ENCODE measurements at regions not wholly inside any gene's neighbourhood (a gene's known extent, or its start where the extent isn't known, plus 50 kb on each side); places are given as distances from the start of the nearest gene placed in this dataset.
A peak's percentile ranks its signal among the peaks of the same experiment; 100 is the strongest.

DNA sequence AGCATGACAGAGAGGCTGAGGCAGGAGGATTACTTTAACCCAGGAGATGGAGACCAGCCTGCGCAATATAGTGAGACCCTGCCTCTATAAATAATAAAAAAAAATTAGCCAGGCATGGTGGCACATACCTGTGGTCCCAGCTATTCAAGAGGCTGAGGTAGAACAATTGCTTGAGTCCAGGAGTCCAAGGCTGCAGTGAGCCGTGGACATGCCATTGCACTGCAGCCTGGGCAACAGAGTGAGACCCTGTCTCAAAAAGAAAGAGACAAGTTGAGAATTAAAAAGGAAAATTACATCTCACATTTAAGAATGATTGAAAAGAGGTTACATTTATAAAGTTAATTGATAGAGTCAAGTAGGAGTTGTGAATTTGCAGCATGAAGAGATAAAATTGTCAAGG lies 91.4 kb upstream of the TMPO start:
- DNase-seq (ENCODE audit: low spot score) = no peak

DNA sequence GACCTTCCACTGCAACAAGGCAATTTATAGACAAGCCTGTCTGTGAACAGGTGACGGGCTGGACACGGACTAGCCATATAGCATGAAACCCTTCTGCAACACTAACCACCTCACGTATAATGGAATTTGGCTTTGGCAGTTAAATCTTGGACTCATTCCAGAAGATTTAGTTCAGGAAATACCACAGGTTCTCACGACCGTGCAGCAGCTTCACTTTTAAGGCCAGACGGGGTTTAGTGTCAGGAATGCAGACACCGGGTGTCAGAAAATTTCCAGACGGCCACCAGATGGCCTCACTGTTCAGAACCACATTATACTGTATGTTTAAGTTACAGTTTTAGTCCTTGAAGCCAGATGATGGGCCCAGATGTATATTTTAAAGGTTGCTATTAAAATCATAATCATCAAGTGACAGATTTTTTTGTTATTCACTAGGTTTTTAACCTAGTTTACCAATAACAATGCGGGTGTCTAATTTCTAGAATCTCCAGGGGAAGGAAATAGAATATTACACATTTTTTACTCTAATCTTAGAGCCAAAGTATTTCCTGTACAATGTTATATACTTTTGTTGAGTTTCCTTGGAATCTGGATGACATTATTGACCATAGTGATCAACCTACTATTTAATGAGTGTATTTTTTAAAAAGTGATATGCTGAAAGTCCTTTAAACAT lies 90.5 kb upstream of the TMPO start:
- DNase-seq (ENCODE audit: low spot score) = peak; percentile 93

DNA sequence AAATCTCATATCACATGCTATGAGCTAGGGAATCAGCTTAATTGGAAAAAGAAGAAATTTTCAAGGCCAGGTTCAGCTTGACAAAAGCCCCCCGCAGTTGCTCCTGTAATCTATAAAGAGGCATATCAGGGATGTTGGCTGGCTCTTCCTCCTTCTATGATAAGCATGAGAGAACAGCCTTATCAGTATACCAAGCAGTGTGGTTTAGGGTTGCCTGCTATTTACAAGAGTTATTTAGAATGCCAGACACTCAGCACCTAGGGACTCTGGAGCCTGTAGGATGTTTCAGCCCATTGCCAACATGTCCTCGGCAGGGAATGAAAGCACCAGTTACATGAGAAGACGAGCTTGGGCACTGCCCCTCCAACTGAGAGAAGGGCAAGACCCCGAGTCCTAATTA lies 89.5 kb upstream of the TMPO start:
- DNase-seq (ENCODE audit: low spot score) = no peak

DNA sequence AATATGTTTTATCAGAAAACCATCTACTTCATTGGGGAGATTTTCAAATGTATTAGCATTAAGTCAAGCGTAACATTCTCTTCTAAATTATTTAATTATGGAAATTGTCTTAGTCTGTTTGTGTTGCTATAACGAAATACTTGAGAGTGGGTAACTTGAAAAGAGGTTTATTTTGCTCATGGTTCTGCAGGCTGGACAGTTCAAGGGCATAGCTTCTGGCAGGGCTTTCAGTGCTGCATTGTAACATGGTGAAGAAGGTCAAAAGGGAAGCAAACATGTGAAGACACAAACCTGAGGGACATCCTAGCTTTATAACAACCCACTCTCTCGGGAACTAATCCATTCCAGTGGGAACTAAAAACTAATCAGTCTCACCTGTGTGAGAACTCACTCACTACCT lies 84.3 kb upstream of the TMPO start:
- DNase-seq (ENCODE audit: low spot score) = no peak

DNA sequence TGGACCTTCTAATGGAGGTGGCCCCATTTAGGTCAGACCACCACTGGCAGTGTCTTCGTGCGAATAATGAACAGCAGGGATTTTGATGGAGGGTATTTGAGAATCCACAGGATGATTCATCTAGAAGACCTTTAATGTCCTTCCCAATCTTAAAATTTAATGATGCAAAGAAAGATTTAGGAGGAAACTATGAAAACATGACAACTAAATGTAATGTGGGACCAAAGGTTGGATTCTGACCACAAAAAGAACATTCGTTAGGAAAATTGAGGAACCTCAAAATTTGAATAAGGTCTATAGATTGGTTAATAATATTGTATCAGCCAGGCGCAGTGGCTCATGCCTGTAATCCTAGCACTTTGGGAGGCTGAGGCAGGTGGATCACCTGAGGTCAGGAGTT lies 78.2 kb upstream of the TMPO start:
- no peak for DNase-seq (ENCODE audit: low spot score)

DNA sequence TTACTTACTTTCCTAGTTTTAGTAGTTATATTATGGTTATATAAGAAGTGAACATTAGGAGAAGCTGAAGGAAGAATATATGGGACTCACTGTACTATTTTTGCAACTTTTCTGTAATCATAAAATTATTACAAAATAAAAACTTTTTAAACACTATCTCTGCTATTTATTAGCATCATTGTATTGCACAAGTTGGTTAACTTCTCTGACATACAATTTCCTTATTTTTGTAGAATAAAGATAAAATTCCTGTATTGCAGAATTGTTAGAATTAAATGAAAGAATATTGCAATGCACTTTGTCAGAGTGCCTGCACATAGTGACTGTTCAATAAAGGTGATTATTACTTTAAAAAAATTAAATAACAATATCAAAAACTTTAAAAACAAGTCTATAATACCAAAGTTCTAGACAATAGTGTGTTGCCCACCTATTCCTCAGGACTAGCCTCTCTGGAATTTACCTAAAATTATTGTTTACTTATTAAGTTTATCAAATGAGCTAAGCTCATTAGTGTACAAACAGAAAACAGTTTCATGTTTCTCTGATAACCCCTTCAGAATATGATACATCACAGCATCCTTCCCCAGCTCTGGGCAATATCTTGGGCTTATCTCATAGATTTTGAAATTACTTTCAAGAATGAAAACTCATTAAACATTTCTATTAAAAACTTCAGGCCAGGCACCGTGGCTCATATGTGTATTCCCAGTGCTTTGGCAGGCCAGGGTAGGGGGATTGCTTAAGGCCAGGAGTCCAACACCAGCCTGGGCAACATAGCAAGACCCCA lies 77.4 kb upstream of the TMPO start:
- peak; percentile 27 for DNase-seq (ENCODE audit: low spot score)

DNA sequence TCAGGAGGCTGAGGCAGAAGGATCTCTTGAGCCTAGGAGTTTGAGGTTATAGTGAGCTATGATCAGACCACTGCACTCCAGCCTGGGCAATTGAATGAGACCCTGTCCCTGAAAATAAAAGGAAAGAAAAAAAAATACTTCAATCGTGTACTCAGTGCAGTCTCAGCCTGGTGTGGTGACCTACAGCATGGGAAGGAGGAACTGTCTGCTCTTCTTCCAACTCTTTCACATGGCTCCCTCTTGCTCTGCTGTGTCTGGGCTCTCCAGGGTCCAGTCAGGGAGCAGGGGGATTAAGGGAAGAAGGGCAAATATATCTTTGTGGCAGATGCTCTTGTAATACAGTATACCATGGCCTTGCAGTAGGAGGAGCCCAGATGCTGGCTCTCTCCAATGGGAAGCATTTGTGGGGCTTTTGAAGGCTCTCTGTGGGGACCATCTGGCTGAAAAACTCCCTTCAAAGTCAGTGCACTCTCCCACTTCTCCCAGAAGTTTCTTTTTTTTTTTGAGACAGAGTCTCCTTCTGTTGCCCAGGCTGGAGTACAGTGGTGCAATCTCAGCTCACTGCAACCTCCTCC lies 76.6 kb upstream of the TMPO start:
- peak; percentile 22 for DNase-seq (ENCODE audit: low spot score)

DNA sequence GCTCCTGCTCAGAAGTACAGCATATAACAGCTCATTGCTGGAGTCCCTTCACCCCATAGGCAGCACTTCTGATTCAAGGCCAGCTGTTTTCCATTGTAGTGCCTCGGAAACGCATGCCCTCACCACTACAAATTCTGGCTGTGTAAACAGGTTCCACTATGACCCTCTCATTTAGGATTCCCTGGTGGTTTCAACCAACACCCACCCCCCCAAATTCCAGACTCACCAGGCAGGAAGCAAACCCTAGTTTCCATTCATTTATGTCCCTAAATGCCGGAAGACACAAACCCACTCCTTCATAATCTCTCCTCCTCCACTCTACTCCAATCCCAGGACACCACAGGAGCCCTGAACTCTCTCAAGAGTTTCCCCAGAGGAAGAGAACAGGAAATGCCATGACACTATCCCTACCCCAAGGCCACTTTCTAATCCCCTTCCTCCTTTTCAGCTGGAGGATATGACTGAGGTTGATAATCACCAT lies 75.9 kb upstream of the TMPO start:
- peak; percentile 48 for DNase-seq (ENCODE audit: low spot score)

DNA sequence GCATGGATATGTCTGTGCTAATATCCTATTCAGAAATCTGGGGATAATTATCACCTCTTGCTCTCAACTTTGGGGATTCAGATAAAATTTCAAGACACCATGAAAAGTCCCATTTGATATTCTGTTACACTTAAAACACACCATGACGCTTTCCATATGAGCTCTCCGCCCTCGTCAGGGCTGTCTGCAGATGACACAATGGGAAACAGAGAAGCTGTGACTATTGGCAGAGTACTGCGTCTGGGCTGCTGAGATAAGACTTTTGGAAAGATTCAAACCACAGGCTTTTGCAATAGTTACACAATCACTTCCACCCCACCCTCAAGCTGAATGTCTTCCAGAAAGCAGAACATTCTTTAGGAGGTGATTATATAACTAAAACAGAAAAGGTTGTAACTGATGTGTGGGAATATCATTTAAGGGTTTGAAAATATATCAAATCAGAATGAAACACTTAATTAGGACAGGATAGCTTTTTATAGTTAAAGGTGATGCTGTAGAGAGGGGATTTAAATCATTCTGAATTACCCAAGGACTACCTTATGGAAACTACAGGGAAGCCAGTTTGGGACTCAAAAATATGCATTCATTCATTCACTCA lies 75.3 kb upstream of the TMPO start:
- peak; percentile 98 for DNase-seq (ENCODE audit: low spot score)

DNA sequence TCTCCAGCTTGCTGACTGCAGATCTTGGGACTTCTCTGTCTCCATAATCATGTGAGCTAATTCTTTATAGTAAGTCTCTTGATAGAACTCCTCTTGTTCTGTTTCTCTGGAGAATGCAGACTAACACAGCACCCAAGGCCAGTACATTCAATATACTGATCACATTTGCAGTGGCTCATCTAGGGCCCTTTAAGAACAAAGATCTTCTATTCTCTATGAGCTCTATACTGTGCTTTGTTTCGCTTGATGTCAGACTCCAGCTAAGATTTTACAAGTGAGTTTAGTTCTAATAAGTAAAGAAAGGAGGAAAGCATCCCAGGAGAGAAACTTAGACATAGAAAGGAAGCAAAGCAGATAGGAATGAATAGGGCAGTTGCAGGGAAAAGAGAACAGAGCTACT lies 69.3 kb upstream of the TMPO start:
- DNase-seq (ENCODE audit: low spot score) = no peak

DNA sequence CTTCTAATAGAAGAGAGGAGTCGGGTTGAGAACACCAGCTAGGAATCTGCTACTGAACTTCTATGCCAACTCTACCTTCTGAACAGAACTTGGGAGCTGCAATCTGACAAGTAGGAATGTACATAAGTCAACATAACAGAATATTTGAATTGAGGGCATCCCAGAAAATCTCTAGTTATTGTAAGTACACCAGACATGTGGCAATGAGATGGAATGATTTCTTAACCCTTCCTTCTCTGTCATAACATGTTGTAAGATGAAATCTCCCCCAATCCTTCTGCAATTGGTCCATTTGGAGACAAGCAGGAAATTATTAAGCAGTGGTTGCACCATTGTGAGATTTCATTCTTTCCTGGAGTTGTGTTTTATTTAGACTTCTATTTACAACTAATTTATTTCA lies 68.7 kb upstream of the TMPO start:
- no peak for DNase-seq (ENCODE audit: low spot score)

DNA sequence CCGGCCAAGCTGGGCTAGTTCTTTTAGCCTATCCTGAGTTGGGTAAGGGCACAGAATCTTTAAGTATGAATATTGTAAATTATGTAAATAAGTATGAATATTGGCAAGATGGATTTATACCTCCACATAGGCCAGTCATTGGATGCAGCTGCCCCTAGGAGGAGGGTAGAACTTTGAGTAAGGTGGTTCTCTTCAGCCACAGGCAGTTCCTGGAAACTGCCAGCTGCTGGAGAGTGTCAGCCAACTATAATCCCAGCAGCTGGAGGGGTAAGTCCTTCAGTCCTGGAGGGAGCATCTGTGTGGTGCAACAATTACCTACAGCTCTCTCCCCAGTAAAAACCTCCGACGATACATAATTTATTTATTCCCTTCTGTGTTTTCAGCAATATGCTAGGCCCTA lies 65.8 kb upstream of the TMPO start:
- no peak for DNase-seq (ENCODE audit: low spot score)

DNA sequence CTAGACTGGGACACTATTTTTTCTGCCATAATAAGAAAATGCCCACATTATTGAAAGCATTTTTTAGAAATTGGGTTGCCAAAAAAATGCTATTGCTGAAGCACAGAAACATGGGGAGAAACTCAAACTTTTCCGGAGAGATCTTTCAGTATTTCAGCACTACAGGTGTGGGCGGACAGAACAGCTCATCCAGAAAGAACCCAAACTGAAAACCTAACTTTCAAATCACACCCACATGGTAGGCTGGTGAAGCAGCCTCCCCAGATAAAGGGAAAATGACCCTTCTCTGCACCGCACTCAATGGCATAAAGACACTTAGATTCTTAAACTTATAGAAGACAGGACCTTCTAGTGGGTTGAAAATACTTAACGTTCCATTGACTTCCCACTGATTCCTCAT lies 62.3 kb upstream of the TMPO start:
- no peak for DNase-seq (ENCODE audit: low spot score)

DNA sequence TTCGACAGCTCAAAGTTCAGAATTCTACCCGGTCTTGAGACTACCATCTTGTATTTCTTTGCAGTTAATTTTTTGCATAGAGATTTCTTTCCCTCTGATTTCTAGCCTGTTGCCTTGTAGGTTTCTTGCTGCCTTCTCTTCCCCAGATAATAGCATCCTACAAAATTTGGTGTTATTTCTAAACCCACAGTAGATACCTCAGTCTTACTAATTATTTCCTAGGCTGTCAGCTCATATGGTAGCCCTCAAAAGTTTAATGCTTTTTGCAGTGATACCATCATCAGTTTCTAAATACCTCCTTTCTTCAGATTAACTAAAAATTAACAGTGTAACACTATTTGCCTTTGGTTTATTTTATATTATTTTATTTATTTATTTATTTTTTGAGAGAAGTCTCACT lies 61.9 kb upstream of the TMPO start:
- no peak for DNase-seq (ENCODE audit: low spot score)

DNA sequence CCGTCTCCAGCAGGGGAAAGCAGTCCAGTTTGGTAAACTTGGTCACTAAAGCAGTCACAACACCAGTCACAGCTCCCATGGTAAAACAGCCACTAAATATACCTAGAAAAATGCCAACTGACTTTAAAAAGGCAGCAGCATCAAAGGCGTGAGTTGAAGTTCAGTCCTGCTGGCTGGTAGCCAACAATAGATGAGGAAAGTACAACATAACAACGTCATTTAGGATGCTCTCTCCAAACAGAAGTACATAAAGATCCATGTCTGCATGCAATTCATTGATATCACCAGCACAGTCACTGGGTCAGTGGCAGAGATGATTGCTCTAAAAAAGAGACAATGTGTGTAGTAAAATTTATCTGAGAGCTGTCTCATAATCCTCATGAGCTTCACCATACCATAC lies 59.3 kb upstream of the TMPO start:
- DNase-seq (ENCODE audit: low spot score) = no peak

DNA sequence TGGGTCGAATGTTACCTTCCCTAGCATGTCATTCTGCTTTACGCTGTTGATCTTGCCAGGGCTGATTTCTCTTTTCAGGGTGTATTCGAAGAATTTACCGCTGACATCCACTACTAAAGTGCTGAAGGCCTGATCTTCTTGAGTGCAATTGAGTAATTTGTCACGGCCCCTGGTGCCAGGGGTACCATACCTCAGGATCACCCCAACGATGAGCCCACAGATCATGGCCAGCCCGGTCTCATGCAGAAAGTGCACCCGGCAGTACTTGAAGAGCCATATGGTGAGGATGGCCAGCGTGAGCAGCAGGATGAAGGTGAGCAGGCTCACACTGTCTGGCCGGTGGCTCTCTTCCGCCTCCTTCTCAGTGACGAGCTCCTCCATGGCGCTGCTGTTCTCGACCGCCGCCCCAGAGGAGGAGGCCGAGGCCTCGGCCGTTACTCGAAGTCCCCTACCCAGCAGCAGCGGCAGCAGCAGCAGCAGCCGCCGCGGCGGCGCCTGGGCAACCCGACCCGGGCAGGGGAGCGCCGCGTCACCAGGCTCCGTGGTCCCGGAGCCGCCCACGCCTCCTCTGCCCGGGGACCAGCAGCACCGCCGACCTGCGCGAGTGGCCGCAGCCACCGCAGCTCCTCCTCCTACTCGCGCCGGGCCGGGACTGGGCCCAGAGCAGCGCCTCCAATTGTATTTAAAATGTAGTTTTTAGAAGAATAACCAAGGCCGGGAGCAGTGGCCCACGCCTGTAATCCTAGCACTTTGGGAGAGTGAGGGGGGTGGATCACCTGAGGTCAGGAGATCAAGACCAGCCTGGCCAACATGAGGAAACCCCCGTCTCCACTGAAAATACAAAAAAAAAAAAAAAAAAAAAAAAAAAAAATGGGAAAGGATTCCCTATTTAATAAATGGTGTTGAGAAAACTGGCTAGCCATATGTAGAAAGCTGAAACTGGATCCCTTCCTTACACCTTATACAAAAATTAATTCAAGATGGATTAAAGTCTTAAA lies 58.5 kb upstream of the TMPO start:
- DNase-seq (ENCODE audit: low spot score) = peak; percentile 57

DNA sequence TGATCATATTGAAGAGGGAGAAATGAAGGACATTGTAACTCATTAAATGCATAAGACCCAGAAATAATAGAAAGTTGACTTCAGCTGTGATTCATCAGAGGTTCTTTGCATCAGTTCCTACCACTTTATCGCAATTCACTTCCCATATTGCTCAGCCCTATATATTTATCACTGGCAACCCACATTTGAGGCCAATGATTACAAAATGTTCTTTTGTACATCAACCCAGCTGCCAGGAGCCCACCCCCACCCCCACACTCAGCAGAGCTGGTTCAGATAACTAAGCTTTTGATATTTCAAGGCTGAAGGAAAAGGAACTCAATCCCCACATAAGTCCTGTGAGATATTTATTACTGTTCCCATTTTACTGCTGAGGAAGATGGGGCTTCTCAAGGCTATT lies 51.2 kb upstream of the TMPO start:
- peak; percentile 86 for DNase-seq (ENCODE audit: low spot score)

DNA sequence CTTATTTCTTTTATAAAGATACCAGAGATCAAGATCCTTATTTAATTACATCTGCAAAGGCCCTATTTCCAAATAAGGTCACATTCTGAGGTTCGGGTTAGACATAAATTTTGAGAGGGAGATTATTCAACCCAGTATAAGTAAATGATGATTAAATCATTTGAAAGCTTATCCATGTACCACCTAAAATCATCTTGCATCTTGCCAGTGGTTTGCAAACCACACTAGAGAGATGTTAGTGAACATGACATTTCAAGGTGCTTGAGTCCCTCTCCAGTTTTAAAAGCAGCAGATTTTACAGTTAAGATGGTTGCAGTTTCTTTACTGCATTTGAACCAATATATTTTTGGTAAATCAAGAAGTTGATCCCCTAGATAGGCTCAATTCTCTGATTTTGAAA lies 49.9 kb upstream of the TMPO start:
- no peak for DNase-seq (ENCODE audit: low spot score)
